ENCODE measurements at regions not wholly inside any gene's neighbourhood (a gene's known extent, or its start where the extent isn't known, plus 50 kb on each side); places are given as distances from the start of the nearest gene placed in this dataset.

DNA sequence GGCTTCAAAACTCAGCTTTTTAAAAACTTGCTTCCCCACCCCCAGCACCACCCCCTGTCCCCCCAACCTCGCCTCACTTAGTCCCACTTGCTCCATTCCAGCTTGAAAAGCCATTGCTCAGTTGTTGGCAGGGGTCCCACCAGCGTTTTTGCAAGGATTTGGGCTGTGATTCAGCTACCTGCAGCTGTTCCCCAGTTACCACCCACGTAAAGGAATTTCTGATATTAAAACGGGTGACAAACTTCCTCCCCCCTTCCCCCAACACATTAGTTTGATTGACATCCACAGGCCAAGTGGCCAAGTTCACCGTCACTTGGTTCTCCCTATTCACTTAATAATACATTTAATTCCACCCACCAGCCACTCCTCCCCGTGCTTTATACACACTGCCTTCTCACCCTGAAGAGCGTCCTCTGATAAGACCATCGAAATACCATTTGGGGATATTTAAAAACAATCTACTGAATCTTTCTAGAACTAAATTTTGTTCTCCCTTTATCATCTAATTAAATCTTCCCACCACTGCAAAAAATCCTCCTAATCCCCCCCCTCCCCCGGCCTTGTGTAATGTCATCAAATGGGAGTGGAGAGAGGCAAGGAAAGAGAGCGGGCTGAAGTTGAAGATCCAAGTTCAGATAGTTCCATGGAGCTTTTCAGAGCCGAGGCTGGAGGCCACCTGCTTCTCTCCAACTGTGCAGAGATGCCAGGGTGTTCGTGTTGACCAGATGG lies 55.1 kb downstream of the SOX9 start:
- Histone ChIP-seq H3K4me1 (ENCODE audit: insufficient read depth, low read length) (no peaks in the 10 kb centered on the region), H3K27ac (ENCODE audit: low read depth in 1 of 2, low read length in 2 of 2) (no peak overlapping the region), H3K4me3 (ENCODE audit: low read length) (no peak overlapping the region), H3K36me3 (ENCODE audit: insufficient read depth, low read length) (no peaks in the 10 kb centered on the region), H3K27me3 (ENCODE audit: control insufficient read depth in 1 of 2, insufficient read depth in 2 of 2, low read length in 2 of 2) (no peaks in the 10 kb centered on the region), H3K9me3 (ENCODE audit: control insufficient read depth in 1 of 2, insufficient read depth in 1 of 2, low read length in 2 of 2) (peaks cover 0 to 11% of the 10 kb centered on the region in 2 experiments)
- no peak overlapping the region for H3K27ac Mint-ChIP-seq
- ATAC-seq (ENCODE audit: poor library complexity) (no peak), DNase-seq (no peak)
- no peaks in the 10 kb centered on the region for H3K4me1 Mint-ChIP-seq (ENCODE audit: low read depth)
- intact Hi-C loops (cut with DNase I, micrococcal nuclease) = loop anchor here in 1 of 2 experiments (5.0 kb wide), 1 partner anchor 174 kb away; no protein-coding TSS in a partner anchor
- no peaks in the 10 kb centered on the region for H3K27me3 Mint-ChIP-seq
- CTCF ChIA-PET = no interaction called here
- no peaks in the 10 kb centered on the region for H3K36me3 Mint-ChIP-seq (ENCODE audit: low read depth)
- TF ChIP-seq, protein P1, sequence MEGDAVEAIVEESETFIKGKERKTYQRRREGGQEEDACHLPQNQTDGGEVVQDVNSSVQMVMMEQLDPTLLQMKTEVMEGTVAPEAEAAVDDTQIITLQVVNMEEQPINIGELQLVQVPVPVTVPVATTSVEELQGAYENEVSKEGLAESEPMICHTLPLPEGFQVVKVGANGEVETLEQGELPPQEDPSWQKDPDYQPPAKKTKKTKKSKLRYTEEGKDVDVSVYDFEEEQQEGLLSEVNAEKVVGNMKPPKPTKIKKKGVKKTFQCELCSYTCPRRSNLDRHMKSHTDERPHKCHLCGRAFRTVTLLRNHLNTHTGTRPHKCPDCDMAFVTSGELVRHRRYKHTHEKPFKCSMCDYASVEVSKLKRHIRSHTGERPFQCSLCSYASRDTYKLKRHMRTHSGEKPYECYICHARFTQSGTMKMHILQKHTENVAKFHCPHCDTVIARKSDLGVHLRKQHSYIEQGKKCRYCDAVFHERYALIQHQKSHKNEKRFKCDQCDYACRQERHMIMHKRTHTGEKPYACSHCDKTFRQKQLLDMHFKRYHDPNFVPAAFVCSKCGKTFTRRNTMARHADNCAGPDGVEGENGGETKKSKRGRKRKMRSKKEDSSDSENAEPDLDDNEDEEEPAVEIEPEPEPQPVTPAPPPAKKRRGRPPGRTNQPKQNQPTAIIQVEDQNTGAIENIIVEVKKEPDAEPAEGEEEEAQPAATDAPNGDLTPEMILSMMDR (IDR thresholded peaks at IDR 0.05) = no peak
- no peaks in the 10 kb centered on the region for H3K9me3 Mint-ChIP-seq
- POLR2A ChIA-PET = no interaction called here
- no peak overlapping the region for H3K4me3 Mint-ChIP-seq

GRCh38 chr17:72176516-72176851 lies 55.7 kb downstream of the SOX9 start:
- intact Hi-C loops (cut with DNase I, micrococcal nuclease) = loop anchor here in 1 of 2 experiments (5.0 kb wide), 1 partner anchor 174 kb away; no protein-coding TSS in a partner anchor
- no peak overlapping the region for H3K4me3 Mint-ChIP-seq
- no peak for DNase-seq
- TF ChIP-seq, protein P1 (IDR thresholded peaks at IDR 0.05) = no peak
- ATAC-seq (ENCODE audit: poor library complexity) = no peak
- Histone ChIP-seq H3K9me3 (ENCODE audit: control insufficient read depth in 1 of 2, insufficient read depth in 1 of 2, low read length in 2 of 2) (peaks cover 0 to 11% of the 10 kb centered on the region in 2 experiments), H3K36me3 (ENCODE audit: insufficient read depth, low read length) (no peaks in the 10 kb centered on the region), H3K4me1 (ENCODE audit: insufficient read depth, low read length) (no peaks in the 10 kb centered on the region), H3K27me3 (ENCODE audit: control insufficient read depth in 1 of 2, insufficient read depth in 2 of 2, low read length in 2 of 2) (no peaks in the 10 kb centered on the region), H3K27ac (ENCODE audit: low read depth in 1 of 2, low read length in 2 of 2) (no peak overlapping the region), H3K4me3 (ENCODE audit: low read length) (no peak overlapping the region)
- H3K4me1 Mint-ChIP-seq (ENCODE audit: low read depth) = no peaks in the 10 kb centered on the region
- H3K9me3 Mint-ChIP-seq = peaks cover 2% of the 10 kb centered on the region
- no peaks in the 10 kb centered on the region for H3K27me3 Mint-ChIP-seq
- ChIA-PET CTCF (no interaction called here), POLR2A (no interaction called here)
- no peaks in the 10 kb centered on the region for H3K36me3 Mint-ChIP-seq (ENCODE audit: low read depth)
- H3K27ac Mint-ChIP-seq = no peak overlapping the region

DNA sequence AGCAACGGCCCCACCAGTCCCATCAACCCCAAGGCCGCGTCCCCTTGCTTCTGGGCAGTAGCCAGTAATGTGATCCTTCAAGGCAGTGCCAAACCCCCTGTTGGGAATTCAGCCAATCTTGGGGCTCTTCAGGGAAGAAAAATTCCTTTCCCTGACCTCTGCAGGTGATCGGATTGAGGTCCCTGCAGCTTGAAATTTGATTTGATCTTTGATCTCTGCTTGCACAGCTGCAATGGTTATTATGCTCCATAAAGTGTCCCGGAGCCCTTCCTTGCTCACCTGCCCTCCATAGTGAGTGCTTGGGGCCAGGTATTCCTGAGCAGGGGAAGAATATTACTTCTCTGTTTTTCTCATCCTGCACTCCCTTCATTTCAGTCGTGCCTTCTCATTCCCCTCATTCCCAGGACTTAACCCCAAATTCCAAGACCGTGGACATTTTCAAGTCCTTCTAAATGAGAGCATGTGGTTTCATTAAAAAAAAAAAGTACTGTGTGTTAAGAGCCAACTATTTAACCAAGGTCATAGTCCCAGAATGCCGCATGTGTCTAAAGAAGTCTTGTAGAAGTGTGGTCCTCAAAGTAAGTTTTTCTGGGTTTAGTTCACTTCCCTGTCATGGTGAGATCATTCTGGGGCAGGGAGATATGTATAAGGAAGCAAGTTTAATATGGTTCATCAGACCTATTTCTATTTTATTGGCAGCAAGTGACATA lies 56.3 kb downstream of the SOX9 start:
- Histone ChIP-seq H3K27ac (ENCODE audit: low read depth in 1 of 2, low read length in 2 of 2) (no peak overlapping the region), H3K9me3 (ENCODE audit: control insufficient read depth in 1 of 2, insufficient read depth in 1 of 2, low read length in 2 of 2) (peaks cover 0 to 11% of the 10 kb centered on the region in 2 experiments), H3K36me3 (ENCODE audit: insufficient read depth, low read length) (no peaks in the 10 kb centered on the region), H3K4me3 (ENCODE audit: low read length) (no peak overlapping the region), H3K27me3 (ENCODE audit: control insufficient read depth in 1 of 2, insufficient read depth in 2 of 2, low read length in 2 of 2) (no peaks in the 10 kb centered on the region), H3K4me1 (ENCODE audit: insufficient read depth, low read length) (no peaks in the 10 kb centered on the region)
- ChIA-PET POLR2A (no interaction called here), CTCF (no interaction called here)
- Mint-ChIP-seq H3K27ac (no peak overlapping the region), H3K36me3 (ENCODE audit: low read depth) (no peaks in the 10 kb centered on the region), H3K27me3 (no peaks in the 10 kb centered on the region), H3K4me3 (no peak overlapping the region), H3K4me1 (ENCODE audit: low read depth) (no peaks in the 10 kb centered on the region), H3K9me3 (peaks cover 2% of the 10 kb centered on the region)
- no peak for ATAC-seq (ENCODE audit: poor library complexity)
- no peak for DNase-seq
- intact Hi-C loops (cut with DNase I, micrococcal nuclease) = loop anchor here in 1 of 2 experiments (5.0 kb wide), 1 partner anchor 175 kb away; no protein-coding TSS in a partner anchor
- TF ChIP-seq, protein P1 (IDR thresholded peaks at IDR 0.05) = no peak

Data from CD4-positive, alpha-beta T cell (primary cell).